ENCODE measurements at regions not wholly inside any gene's neighbourhood (a gene's known extent, or its start where the extent isn't known, plus 50 kb on each side); places are given as distances from the start of the nearest gene placed in this dataset.

- Histone ChIP-seq H3K9me3 (ENCODE audit: insufficient read depth, low read depth, low read length) (no peaks in the 10 kb centered on the region), H3K36me3 (ENCODE audit: control insufficient read depth in 1 of 2, insufficient read depth in 2 of 2, low read length in 2 of 2) (no peaks in the 10 kb centered on the region), H3K27ac (ENCODE audit: low read depth, low read length) (no peak overlapping the region), H3K4ac (ENCODE audit: low read depth, low read length) (no peak overlapping the region), H4K8ac (ENCODE audit: low read depth, low read length) (no peak overlapping the region), H3K9ac (ENCODE audit: low read length) (no peak overlapping the region), H2BK12ac (ENCODE audit: low read length) (no peak overlapping the region), H2BK120ac (ENCODE audit: insufficient read depth, low read length, poor library complexity) (no peak overlapping the region), H2AK5ac (ENCODE audit: low read length) (no peak overlapping the region), H3K79me1 (ENCODE audit: low read length) (no peaks in the 10 kb centered on the region), H3K4me2 (ENCODE audit: low read length) (no peak overlapping the region), H3K4me1 (ENCODE audit: control insufficient read depth in 1 of 2, insufficient read depth in 2 of 2, low read length in 2 of 2) (no peaks in the 10 kb centered on the region), H4K91ac (ENCODE audit: low read depth, low read length) (no peak overlapping the region), H3K23ac (ENCODE audit: low read length) (no peak overlapping the region), H3K14ac (ENCODE audit: low read length) (no peak overlapping the region), H3K27me3 (ENCODE audit: insufficient read depth, low read length) (no peaks in the 10 kb centered on the region), H2AFZ (ENCODE audit: insufficient read depth, low read length, poor library complexity) (no peak overlapping the region), H3K79me2 (ENCODE audit: control insufficient read depth, insufficient read depth, low read length, poor library complexity) (no peaks in the 10 kb centered on the region), H2BK5ac (ENCODE audit: low read depth, low read length, poor library complexity) (no peak overlapping the region), H3K4me3 (ENCODE audit: low read depth, low read length) (no peak overlapping the region), H3K18ac (ENCODE audit: low read length) (no peak overlapping the region), H4K12ac (ENCODE audit: low read depth, low read length) (no peak overlapping the region)
- no peak for DNase-seq
- WGBS (ENCODE audit: extremely low coverage, insufficient coverage, insufficient read length): no CpG with 5 or more reads among the region's 5 CpGs
These were observed 857.2 kb upstream of the TENM4 start for GRCh38 chr11:80297858-80298632.

- Histone ChIP-seq H4K91ac (ENCODE audit: low read depth, low read length) (no peak overlapping the region), H3K79me2 (ENCODE audit: control insufficient read depth, insufficient read depth, low read length, poor library complexity) (no peaks in the 10 kb centered on the region), H3K4ac (ENCODE audit: low read depth, low read length) (no peak overlapping the region), H3K4me2 (ENCODE audit: low read length) (no peak overlapping the region), H4K12ac (ENCODE audit: low read depth, low read length) (no peak overlapping the region), H3K27ac (ENCODE audit: low read depth, low read length) (no peak overlapping the region), H3K79me1 (ENCODE audit: low read length) (no peaks in the 10 kb centered on the region), H3K4me3 (ENCODE audit: low read depth, low read length) (no peak overlapping the region), H2AFZ (ENCODE audit: insufficient read depth, low read length, poor library complexity) (no peak overlapping the region), H3K27me3 (ENCODE audit: insufficient read depth, low read length) (no peaks in the 10 kb centered on the region), H2BK12ac (ENCODE audit: low read length) (no peak overlapping the region), H3K4me1 (ENCODE audit: control insufficient read depth in 1 of 2, insufficient read depth in 2 of 2, low read length in 2 of 2) (no peaks in the 10 kb centered on the region), H2AK5ac (ENCODE audit: low read length) (no peak overlapping the region), H4K8ac (ENCODE audit: low read depth, low read length) (no peak overlapping the region), H3K18ac (ENCODE audit: low read length) (no peak overlapping the region), H3K23ac (ENCODE audit: low read length) (no peak overlapping the region), H2BK5ac (ENCODE audit: low read depth, low read length, poor library complexity) (no peak overlapping the region), H3K9me3 (ENCODE audit: insufficient read depth, low read depth, low read length) (no peaks in the 10 kb centered on the region), H2BK120ac (ENCODE audit: insufficient read depth, low read length, poor library complexity) (no peak overlapping the region), H3K14ac (ENCODE audit: low read length) (no peak overlapping the region), H3K9ac (ENCODE audit: low read length) (no peak overlapping the region), H3K36me3 (ENCODE audit: control insufficient read depth in 1 of 2, insufficient read depth in 2 of 2, low read length in 2 of 2) (no peaks in the 10 kb centered on the region)
- WGBS (ENCODE audit: extremely low coverage, insufficient coverage, insufficient read length): no CpG with 5 or more reads among the region's 2 CpGs
- DNase-seq: no peak
These were observed 852.5 kb upstream of the TENM4 start for GRCh38 chr11:80293293-80293692.

DNA sequence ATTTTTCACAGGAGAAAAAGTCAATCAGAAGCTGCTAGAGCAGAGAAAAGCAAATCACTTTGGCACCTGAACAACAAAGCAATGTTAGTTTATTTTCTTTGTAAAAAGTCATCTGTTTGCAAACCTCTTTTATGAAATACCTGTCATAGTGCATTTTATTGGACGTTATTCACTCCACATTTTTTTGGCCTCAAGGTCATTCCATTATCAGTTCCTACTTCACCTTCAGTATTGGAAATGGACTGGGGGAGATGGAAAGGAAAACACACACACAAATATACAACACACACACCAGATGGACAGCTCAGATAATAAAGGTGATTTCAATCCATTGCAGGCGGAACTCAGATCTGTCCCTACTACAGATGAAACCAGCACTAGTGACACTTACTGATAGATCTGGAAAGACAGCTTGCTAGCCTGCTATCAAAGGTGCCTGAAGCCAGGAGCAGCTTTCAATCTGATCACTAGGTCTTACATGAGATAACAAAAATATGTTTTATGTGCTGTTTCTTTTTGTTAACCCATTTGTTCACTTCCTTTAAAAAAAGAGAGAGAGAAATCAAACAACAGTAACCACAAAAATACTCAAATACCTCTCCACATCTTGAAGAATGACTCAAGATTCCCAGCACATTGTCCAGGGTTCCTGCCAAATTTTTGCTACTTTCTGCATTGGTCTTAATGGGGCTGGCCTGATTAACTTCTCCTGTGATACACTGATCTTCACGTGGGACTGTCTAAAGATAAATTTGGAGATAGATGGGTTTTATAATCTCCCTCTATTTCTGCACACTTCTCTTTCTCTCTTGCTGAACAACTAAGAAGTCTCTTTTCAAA is 844.3 kb upstream of the TENM4 start:
- no peaks in the 10 kb centered on the region for H3K36me3 ChIP-seq (ENCODE audit: control insufficient read depth in 1 of 2, insufficient read depth in 2 of 2, low read length in 2 of 2)
- no peaks in the 10 kb centered on the region for H3K9me3 ChIP-seq (ENCODE audit: insufficient read depth, low read depth, low read length)
- H3K4ac ChIP-seq (ENCODE audit: low read depth, low read length): no peak overlapping the region
- H4K8ac ChIP-seq (ENCODE audit: low read depth, low read length): no peak overlapping the region
- no peaks in the 10 kb centered on the region for H3K4me1 ChIP-seq (ENCODE audit: control insufficient read depth in 1 of 2, insufficient read depth in 2 of 2, low read length in 2 of 2)
- H3K18ac ChIP-seq (ENCODE audit: low read length): no peak overlapping the region
- no peak overlapping the region for H2AFZ ChIP-seq (ENCODE audit: insufficient read depth, low read length, poor library complexity)
- H3K9ac ChIP-seq (ENCODE audit: low read length): no peak overlapping the region
- no peak overlapping the region for H3K14ac ChIP-seq (ENCODE audit: low read length)
- no peak overlapping the region for H4K12ac ChIP-seq (ENCODE audit: low read depth, low read length)
- no peaks in the 10 kb centered on the region for H3K27me3 ChIP-seq (ENCODE audit: insufficient read depth, low read length)
- H3K4me3 ChIP-seq (ENCODE audit: low read depth, low read length): no peak overlapping the region
- H3K27ac ChIP-seq (ENCODE audit: low read depth, low read length): no peak overlapping the region
- H3K4me2 ChIP-seq (ENCODE audit: low read length): no peak overlapping the region
- no peak overlapping the region for H2BK120ac ChIP-seq (ENCODE audit: insufficient read depth, low read length, poor library complexity)
- no peak overlapping the region for H4K91ac ChIP-seq (ENCODE audit: low read depth, low read length)
- no peak overlapping the region for H2AK5ac ChIP-seq (ENCODE audit: low read length)
- no peak overlapping the region for H3K23ac ChIP-seq (ENCODE audit: low read length)
- no peak overlapping the region for H2BK5ac ChIP-seq (ENCODE audit: low read depth, low read length, poor library complexity)
- no peaks in the 10 kb centered on the region for H3K79me2 ChIP-seq (ENCODE audit: control insufficient read depth, insufficient read depth, low read length, poor library complexity)
- H2BK12ac ChIP-seq (ENCODE audit: low read length): no peak overlapping the region
- DNase-seq: no peak
- WGBS (ENCODE audit: extremely low coverage, insufficient coverage, insufficient read length): no CpG with 5 or more reads among the region's 3 CpGs
- H3K79me1 ChIP-seq (ENCODE audit: low read length): no peaks in the 10 kb centered on the region

- no peak for DNase-seq
- no CpG with 5 or more reads among the region's 2 CpGs for WGBS (ENCODE audit: extremely low coverage, insufficient coverage, insufficient read length)
- no peak overlapping the region for H2BK12ac ChIP-seq (ENCODE audit: low read length)
These were observed 841.8 kb upstream of the TENM4 start for GRCh38 chr11:80282643-80283042.

More at GRCh38 chr11:80282643-80283042, 841.8 kb upstream of the TENM4 start:
- Histone ChIP-seq H4K91ac (ENCODE audit: low read depth, low read length) (no peak overlapping the region), H3K14ac (ENCODE audit: low read length) (no peak overlapping the region), H3K27me3 (ENCODE audit: insufficient read depth, low read length) (no peaks in the 10 kb centered on the region), H3K18ac (ENCODE audit: low read length) (no peak overlapping the region), H2BK120ac (ENCODE audit: insufficient read depth, low read length, poor library complexity) (no peak overlapping the region), H4K12ac (ENCODE audit: low read depth, low read length) (no peak overlapping the region), H3K4me2 (ENCODE audit: low read length) (no peak overlapping the region), H3K4ac (ENCODE audit: low read depth, low read length) (no peak overlapping the region), H2AK5ac (ENCODE audit: low read length) (no peak overlapping the region), H3K27ac (ENCODE audit: low read depth, low read length) (no peak overlapping the region), H3K23ac (ENCODE audit: low read length) (no peak overlapping the region), H2BK5ac (ENCODE audit: low read depth, low read length, poor library complexity) (no peak overlapping the region), H4K8ac (ENCODE audit: low read depth, low read length) (no peak overlapping the region), H3K36me3 (ENCODE audit: control insufficient read depth in 1 of 2, insufficient read depth in 2 of 2, low read length in 2 of 2) (no peaks in the 10 kb centered on the region), H3K9ac (ENCODE audit: low read length) (no peak overlapping the region), H3K9me3 (ENCODE audit: insufficient read depth, low read depth, low read length) (no peaks in the 10 kb centered on the region), H3K79me1 (ENCODE audit: low read length) (no peaks in the 10 kb centered on the region), H2AFZ (ENCODE audit: insufficient read depth, low read length, poor library complexity) (no peak overlapping the region), H3K79me2 (ENCODE audit: control insufficient read depth, insufficient read depth, low read length, poor library complexity) (no peaks in the 10 kb centered on the region), H3K4me3 (ENCODE audit: low read depth, low read length) (no peak overlapping the region), H3K4me1 (ENCODE audit: control insufficient read depth in 1 of 2, insufficient read depth in 2 of 2, low read length in 2 of 2) (no peaks in the 10 kb centered on the region)

Data from trophoblast cell (in vitro differentiated cells and primary cell).